ENCODE measurements at regions not wholly inside any gene's neighbourhood (a gene's known extent, or its start where the extent isn't known, plus 50 kb on each side); places are given as distances from the start of the nearest gene placed in this dataset.

- no peaks in the 10 kb centered on the region for H3K36me3 Mint-ChIP-seq (ENCODE audit: unreplicated experiment)
- peaks cover 11% of the 10 kb centered on the region for H3K4me1 Mint-ChIP-seq (ENCODE audit: low read depth, unreplicated experiment)
- DNase-seq = no peak
- peaks cover 3% of the 10 kb centered on the region for H3K9me3 Mint-ChIP-seq (ENCODE audit: unreplicated experiment)
- peaks cover 3% of the 10 kb centered on the region for H3K27me3 Mint-ChIP-seq (ENCODE audit: unreplicated experiment)
- peak overlapping the region; percentile 31 for H3K27ac Mint-ChIP-seq (ENCODE audit: unreplicated experiment)
- no peak overlapping the region for H3K4me3 Mint-ChIP-seq (ENCODE audit: unreplicated experiment)
- no peak for TF ChIP-seq CTCF (IDR thresholded peaks at IDR 0.05; ENCODE audit: partially characterized antibody, unreplicated experiment)
Observed at GRCh38 chr3:56969851-56970250, 90.6 kb upstream of the SPATA12 start.

DNA sequence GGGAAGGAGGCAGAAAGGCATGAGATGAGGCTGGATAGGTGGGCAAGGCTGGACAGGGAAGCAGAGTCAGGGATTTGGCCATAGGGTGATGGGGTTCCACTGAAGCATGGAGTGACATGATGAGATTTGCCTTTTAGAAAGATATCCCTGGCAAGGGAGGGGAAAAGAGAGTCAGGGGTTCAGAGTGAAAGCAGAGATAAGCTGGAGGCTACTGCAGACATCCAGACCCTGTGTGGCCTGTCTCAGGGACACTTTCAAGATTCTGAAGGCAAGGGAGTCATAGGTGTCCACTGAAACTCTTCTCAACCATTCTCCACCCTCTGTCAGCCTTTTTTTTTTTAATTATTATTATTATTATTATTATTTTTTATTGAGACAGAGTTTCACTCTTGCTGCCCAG, 94.0 kb upstream of the SPATA12 start:
- Mint-ChIP-seq H3K27me3 (ENCODE audit: unreplicated experiment) (peaks cover 5% of the 10 kb centered on the region), H3K36me3 (ENCODE audit: unreplicated experiment) (no peaks in the 10 kb centered on the region), H3K9me3 (ENCODE audit: unreplicated experiment) (peaks cover 4% of the 10 kb centered on the region), H3K4me1 (ENCODE audit: low read depth, unreplicated experiment) (peaks cover 12% of the 10 kb centered on the region), H3K4me3 (ENCODE audit: unreplicated experiment) (no peak overlapping the region), H3K27ac (ENCODE audit: unreplicated experiment) (no peak overlapping the region)
- no peak for TF ChIP-seq CTCF (IDR thresholded peaks at IDR 0.05; ENCODE audit: partially characterized antibody, unreplicated experiment)
- no peak for DNase-seq

DNA sequence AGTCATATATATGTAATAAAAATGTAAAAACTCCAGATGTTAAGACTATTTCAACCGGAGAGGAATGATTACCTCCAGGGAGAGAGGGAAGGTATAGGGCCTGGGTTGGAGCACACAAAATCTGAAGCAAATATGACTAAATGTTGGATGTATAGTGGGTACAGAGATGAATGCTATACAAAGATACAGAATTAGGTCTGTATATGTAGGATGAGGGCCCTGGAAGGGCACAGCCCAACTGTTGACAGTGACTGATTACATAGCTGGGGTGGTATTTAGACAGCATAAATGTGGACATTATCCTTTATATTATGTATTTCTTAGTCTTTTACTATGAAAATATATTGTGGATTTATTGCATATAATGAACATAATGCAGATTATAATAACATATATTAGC, 94.4 kb upstream of the SPATA12 start:
- Mint-ChIP-seq H3K36me3 (ENCODE audit: unreplicated experiment) (no peaks in the 10 kb centered on the region), H3K4me1 (ENCODE audit: low read depth, unreplicated experiment) (peaks cover 12% of the 10 kb centered on the region), H3K4me3 (ENCODE audit: unreplicated experiment) (no peak overlapping the region), H3K27ac (ENCODE audit: unreplicated experiment) (no peak overlapping the region), H3K27me3 (ENCODE audit: unreplicated experiment) (peaks cover 6% of the 10 kb centered on the region), H3K9me3 (ENCODE audit: unreplicated experiment) (peaks cover 4% of the 10 kb centered on the region)
- no peak for DNase-seq
- TF ChIP-seq CTCF (IDR thresholded peaks at IDR 0.05; ENCODE audit: partially characterized antibody, unreplicated experiment) = no peak

DNA sequence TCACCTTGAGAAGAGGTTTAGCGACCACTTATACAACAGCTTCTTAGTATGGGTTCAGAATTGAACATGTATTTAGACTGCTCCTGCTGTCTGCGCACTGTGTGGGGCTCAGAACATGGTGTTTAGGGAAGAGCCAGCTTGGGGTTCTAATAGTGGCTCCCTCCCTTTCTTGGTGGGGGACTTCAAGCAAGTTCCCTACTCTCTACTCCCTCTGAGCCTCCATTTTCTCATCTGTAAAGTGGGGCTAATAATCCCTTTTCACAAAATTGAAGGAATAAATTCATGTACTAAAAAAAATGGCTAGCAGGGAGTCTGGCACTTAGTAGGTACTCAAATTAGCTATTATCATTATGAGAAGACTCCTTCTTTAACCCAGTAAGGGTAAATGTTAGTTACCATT, 97.5 kb upstream of the SPATA12 start:
- Mint-ChIP-seq H3K9me3 (ENCODE audit: unreplicated experiment) (peaks cover 4% of the 10 kb centered on the region), H3K36me3 (ENCODE audit: unreplicated experiment) (no peaks in the 10 kb centered on the region), H3K27ac (ENCODE audit: unreplicated experiment) (no peak overlapping the region), H3K4me3 (ENCODE audit: unreplicated experiment) (no peak overlapping the region), H3K27me3 (ENCODE audit: unreplicated experiment) (peaks cover 6% of the 10 kb centered on the region), H3K4me1 (ENCODE audit: low read depth, unreplicated experiment) (peaks cover 10% of the 10 kb centered on the region)
- DNase-seq = no peak
- no peak for TF ChIP-seq CTCF (IDR thresholded peaks at IDR 0.05; ENCODE audit: partially characterized antibody, unreplicated experiment)

GRCh38 chr3:56962206-56962605, 98.3 kb upstream of the SPATA12 start:
- Mint-ChIP-seq H3K36me3 (ENCODE audit: unreplicated experiment) (no peaks in the 10 kb centered on the region), H3K9me3 (ENCODE audit: unreplicated experiment) (peaks cover 4% of the 10 kb centered on the region), H3K27me3 (ENCODE audit: unreplicated experiment) (peaks cover 6% of the 10 kb centered on the region), H3K27ac (ENCODE audit: unreplicated experiment) (peak overlapping the region; percentile 87), H3K4me1 (ENCODE audit: low read depth, unreplicated experiment) (peaks cover 10% of the 10 kb centered on the region), H3K4me3 (ENCODE audit: unreplicated experiment) (no peak overlapping the region)
- no peak for TF ChIP-seq CTCF (IDR thresholded peaks at IDR 0.05; ENCODE audit: partially characterized antibody, unreplicated experiment)
- peak; percentile 53 for DNase-seq

Measured in glutamatergic neuron (in vitro differentiated cells).